GM21576 (cell line): ENCODE measurements at regions not wholly inside any gene's neighbourhood (a gene's known extent, or its start where the extent isn't known, plus 50 kb on each side); places are given as distances from the start of the nearest gene placed in this dataset.
"Not testable (repeated sequence)": the region's sequence is repeated elsewhere in the genome, so short reads cannot be mapped to it uniquely, and the experiment has no call there.

ENCODE experiments used
- ATAC-seq: cut with Tn5 transposase; IDR thresholded peaks from one replicate; pipeline ENCODE4 v1.9.1; 2021; ENCODE audit warnings: mild to moderate bottlenecking, moderate library complexity; ENCODE audit not compliant: unreplicated experiment

DNA sequence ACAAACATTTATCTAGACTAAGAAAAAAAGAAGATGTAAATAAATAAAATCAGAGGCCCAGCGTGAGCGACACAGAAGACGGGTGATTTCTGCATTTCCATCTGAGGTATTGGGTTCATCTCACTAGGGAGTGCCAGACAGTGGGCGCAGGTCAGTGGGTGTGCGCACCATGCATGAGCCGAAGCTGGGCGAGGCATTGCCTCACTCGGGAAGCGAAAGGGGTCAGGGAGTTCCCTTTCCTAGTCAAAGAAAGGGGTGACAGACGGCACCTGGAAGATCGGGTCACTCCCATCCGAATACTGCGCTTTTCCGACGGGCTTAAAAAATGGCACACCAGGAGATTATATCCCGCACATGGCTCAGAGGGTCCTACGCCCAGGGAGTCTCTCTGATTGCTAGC lies 79.5 kb upstream of the ABCD2 start:
- not testable (repeated sequence) for ATAC-seq

GRCh38 chr12:39697108-39697507 lies 77.5 kb upstream of the ABCD2 start:
- no peak for ATAC-seq

DNA sequence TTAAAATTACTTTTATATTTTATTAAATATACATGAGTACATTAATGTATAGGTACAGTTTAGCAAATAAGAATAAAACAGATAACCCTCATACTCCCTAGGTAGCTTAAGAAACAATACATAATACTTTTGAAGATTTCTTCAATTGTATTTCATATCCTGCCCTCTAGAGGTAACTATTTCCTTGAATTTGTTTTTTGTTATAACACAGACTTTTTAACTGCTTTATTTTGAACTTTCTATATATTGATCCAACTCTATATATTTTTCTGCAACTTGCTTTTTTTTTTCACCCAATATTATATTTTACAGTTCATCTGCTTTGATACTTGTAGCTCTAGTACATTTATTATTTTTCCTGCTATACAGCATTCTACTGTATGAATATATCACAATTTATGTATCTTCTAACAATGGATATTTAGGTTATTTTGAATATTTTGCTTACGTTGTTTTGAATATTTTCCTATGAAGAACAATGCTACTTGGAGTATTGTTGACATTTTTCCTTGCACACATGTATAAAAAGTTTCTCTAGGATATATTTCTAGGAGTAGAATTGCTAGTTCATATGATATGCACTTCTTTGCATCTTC lies 72.8 kb upstream of the ABCD2 start:
- ATAC-seq = peak; percentile 62

DNA sequence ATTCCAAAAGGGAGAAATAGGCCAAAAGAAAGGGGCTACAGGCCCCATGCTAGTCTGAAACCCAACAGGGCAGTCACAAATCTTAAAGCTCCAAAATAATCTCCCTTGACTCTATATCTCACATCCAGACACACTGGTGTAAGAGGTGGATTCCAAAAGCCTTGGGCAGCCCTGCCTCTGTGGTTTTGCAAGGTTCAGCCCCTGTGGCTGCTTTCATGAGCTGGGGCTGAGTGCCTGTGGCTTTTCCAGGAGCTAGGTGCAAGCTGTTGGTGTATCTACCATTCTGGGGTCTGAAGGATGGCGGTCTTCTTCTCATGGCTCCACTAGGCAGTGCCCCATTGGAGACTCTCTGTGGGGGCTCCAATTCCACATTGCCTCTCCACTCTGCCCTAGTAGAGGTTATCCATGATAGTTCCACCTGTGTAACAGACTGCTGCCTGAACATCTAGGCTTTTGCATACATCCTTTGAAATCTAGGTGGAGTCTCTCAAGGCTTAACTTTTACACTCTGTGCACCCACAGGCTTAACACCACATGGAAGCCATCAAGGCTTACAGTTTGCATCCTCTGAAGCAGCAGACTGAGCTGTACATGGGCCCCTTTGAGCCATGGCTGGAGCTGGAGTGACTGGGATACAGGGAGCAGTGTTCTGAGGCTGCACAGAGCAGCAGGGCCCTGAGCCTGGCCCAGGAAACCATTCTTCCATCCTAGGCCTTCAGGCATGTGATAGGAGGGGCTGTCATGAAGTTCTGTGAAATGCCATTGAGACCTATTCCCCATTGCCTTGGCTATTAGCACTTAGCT lies 66.5 kb upstream of the ABCD2 start:
- no peak for ATAC-seq

- no peak for ATAC-seq
Observed at GRCh38 chr12:39682689-39683477, 63.3 kb upstream of the ABCD2 start.

DNA sequence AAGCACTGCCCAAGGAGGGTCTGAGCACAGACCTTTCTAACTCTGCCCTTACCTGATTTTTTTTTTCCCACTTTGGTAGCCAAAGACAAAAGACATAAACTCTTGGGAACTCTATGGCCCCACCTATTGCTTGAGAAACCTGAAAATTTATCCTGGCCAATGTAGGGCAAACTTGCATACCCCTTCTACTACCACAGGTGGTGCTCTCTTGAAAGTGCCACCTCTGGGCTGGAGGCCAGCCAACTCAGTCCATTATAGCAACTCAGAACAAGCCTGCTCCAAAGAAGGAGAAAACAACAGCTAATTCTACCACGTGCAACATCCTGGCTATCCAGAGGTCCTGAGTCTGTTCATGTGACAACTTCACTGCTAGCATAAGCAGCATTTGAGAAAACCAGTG lies 55.7 kb upstream of the ABCD2 start:
- ATAC-seq = no peak

- ATAC-seq = no peak
Observed at GRCh38 chr12:39672976-39673375, 53.4 kb upstream of the ABCD2 start.

DNA sequence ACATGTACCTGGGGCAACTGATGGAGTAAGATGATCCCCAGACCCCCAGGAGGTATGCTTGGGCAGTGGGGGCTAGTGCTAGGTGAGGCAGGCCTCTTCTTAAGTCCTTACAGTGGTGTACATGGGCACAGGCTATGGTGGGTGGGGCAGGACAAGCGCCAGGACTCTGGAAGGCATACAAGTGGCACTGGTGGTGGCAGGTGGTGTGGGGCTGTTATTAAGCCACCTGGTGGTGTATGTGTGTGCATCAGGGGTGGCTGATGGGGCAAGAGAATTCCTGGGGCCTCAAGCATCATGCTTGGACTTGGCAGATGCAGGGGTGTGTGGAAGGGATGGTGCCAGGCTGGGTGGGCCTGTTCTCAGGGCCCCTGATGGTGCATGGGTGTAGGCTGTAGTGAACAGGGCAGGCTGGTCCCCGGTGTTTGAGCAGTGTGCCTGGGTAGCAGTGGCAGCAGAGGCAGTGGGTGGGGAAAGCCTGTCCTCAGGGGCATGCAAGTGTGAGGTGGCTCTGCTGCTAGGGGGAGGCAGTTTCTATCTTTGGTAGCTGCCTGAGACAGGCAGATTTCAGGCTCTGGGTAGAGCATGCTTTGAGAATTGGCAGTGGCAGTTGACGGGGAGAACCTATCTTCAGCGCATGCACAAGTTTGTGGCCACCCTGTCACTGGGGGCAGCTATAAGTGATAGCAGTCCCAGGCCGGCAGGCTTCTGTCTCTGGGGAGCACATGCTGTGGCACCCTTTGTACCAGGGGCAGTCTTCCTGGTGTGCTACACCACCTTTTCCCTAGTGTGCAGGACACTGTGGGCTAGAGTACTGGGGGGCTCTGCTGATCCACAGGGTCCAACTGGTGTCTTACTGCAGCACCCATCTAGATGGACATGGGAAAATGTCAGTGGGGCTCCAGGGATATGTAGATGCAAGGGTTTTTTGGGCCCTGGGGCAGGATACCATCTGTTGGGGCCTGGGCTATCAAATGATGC lies 52.6 kb upstream of the ABCD2 start:
- ATAC-seq = no peak

DNA sequence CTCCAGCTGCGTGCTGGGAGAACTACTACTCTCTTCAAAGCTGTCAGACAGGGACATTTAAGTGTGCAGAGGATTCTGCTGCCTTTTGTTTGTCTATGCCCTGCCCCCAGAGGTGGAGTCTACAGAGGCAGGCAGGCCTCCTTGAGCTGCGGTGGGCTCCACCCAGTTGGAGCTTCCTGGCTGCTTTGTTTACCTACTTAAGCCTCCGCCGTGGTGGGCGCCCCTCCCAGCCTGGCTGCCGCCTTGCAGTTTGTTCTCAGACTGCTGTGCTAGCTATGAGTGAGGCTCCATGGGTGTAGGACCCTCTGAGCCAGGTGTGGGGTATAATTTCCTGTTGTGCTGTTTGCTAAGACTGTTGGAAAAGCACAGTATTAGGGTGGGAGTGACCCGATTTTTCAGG lies 49.9 kb upstream of the ABCD2 start:
- not testable (repeated sequence) for ATAC-seq
